Neural cell (in vitro differentiated cells): ENCODE measurements at regions not wholly inside any gene's neighbourhood (a gene's known extent, or its start where the extent isn't known, plus 50 kb on each side); places are given as distances from the start of the nearest gene placed in this dataset.

ENCODE experiments used
- EP300 ChIP-seq: fragments of 450-650 bp; conservative IDR thresholded peaks from 2 replicates; pipeline ENCODE4 v1.6.1; 2014; ENCODE audit warnings: antibody characterized with exemption, mild to moderate bottlenecking, moderate library complexity; ENCODE audit not compliant: poor library complexity, severe bottlenecking
- EZH2 ChIP-seq: fragments of 200-600, 300-800 bp; shearing (Covaris generic), sonication (generic); IDR thresholded peaks from 2 replicates; pipeline ENCODE4 v1.6.1; 2014; ENCODE audit warnings: antibody characterized with exemption, low read length, borderline replicate concordance, mild to moderate bottlenecking; ENCODE audit not compliant: insufficient read depth, poor library complexity, severe bottlenecking
- MXI1 ChIP-seq: fragments of 450-650 bp; conservative IDR thresholded peaks from 2 replicates; pipeline ENCODE4 v1.6.1; 2014; ENCODE audit warnings: antibody characterized with exemption, mild to moderate bottlenecking; ENCODE audit not compliant: poor library complexity, severe bottlenecking
- POLR2AphosphoS5 ChIP-seq: IDR thresholded peaks from 2 replicates; pipeline ENCODE4 v1.6.1; 2012
- TAF1 ChIP-seq: IDR thresholded peaks from 2 replicates; pipeline ENCODE4 v1.6.1; 2012; ENCODE audit warnings: low read depth
- TF ChIP-seq, protein P1 (sequence below): fragments of 450-650 bp; IDR thresholded peaks from 2 replicates; pipeline ENCODE4 v1.5.1; 2014; ENCODE audit warnings: antibody characterized with exemption, mild to moderate bottlenecking, moderate library complexity; ENCODE audit not compliant: poor library complexity, severe bottlenecking

DNA sequence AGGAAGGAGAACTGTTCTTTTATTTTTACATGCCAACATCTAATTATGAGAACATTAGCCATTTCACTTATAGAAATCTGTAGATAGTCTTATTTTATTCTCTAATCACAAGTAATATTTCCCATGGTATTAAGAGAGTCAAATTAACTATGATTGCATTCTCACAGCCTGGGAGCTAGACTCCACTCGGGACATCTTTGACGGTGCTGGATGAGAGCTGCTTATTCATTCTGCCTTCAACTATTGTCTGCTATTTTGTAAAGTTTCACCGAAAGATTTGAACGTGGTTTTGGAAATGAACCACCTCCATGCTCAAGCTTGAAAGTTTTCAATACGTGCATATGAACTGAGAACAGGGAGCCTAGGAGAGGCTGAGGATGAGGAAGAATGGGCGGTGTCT, 264.3 kb upstream of the KLF6 start:
- TF ChIP-seq, protein P1, sequence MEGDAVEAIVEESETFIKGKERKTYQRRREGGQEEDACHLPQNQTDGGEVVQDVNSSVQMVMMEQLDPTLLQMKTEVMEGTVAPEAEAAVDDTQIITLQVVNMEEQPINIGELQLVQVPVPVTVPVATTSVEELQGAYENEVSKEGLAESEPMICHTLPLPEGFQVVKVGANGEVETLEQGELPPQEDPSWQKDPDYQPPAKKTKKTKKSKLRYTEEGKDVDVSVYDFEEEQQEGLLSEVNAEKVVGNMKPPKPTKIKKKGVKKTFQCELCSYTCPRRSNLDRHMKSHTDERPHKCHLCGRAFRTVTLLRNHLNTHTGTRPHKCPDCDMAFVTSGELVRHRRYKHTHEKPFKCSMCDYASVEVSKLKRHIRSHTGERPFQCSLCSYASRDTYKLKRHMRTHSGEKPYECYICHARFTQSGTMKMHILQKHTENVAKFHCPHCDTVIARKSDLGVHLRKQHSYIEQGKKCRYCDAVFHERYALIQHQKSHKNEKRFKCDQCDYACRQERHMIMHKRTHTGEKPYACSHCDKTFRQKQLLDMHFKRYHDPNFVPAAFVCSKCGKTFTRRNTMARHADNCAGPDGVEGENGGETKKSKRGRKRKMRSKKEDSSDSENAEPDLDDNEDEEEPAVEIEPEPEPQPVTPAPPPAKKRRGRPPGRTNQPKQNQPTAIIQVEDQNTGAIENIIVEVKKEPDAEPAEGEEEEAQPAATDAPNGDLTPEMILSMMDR, result no peak
- TF ChIP-seq MXI1 (no peak), EZH2 (no peak), POLR2AphosphoS5 (no peak), TAF1 (no peak), EP300 (no peak)
